ENCODE measurements at regions not wholly inside any gene's neighbourhood (a gene's known extent, or its start where the extent isn't known, plus 50 kb on each side); places are given as distances from the start of the nearest gene placed in this dataset.
A peak's percentile ranks its signal among the peaks of the same experiment; 100 is the strongest.

GRCh38 chr5:174414315-174414710 is 310.1 kb upstream of the MSX2 start:
- DNase-seq: no peak

- DNase-seq: no peak
These were observed 305.4 kb upstream of the MSX2 start for GRCh38 chr5:174418809-174419539.

GRCh38 chr5:174419540-174420132 is 304.7 kb upstream of the MSX2 start:
- DNase-seq: peak; percentile 59

- DNase-seq: no peak
These were observed 303.6 kb upstream of the MSX2 start for GRCh38 chr5:174420651-174421407.

- DNase-seq: no peak
These were observed 303.0 kb upstream of the MSX2 start for GRCh38 chr5:174421408-174421805.

GRCh38 chr5:174423558-174423957 is 300.8 kb upstream of the MSX2 start:
- no peak for DNase-seq

- no peak for DNase-seq
These were observed 299.9 kb upstream of the MSX2 start for GRCh38 chr5:174424219-174425053.

- DNase-seq: no peak
These were observed 299.0 kb upstream of the MSX2 start for GRCh38 chr5:174425271-174425963.

- DNase-seq: no peak
These were observed 298.5 kb upstream of the MSX2 start for GRCh38 chr5:174425964-174426290.

GRCh38 chr5:174426388-174426787 is 298.0 kb upstream of the MSX2 start:
- DNase-seq: no peak

GRCh38 chr5:174426851-174427250 is 297.5 kb upstream of the MSX2 start:
- no peak for DNase-seq

GRCh38 chr5:174427304-174427703 is 297.1 kb upstream of the MSX2 start:
- no peak for DNase-seq

- DNase-seq: no peak
These were observed 295.5 kb upstream of the MSX2 start for GRCh38 chr5:174428895-174429294.

GRCh38 chr5:174430940-174431339 is 293.4 kb upstream of the MSX2 start:
- DNase-seq: no peak

GRCh38 chr5:174431504-174431903 is 292.9 kb upstream of the MSX2 start:
- no peak for DNase-seq

- no peak for DNase-seq
These were observed 291.3 kb upstream of the MSX2 start for GRCh38 chr5:174433098-174433497.

- no peak for DNase-seq
These were observed 287.6 kb upstream of the MSX2 start for GRCh38 chr5:174436750-174437149.

GRCh38 chr5:174444479-174445188 is 279.7 kb upstream of the MSX2 start:
- DNase-seq: no peak

GRCh38 chr5:174446446-174446845 is 277.9 kb upstream of the MSX2 start:
- no peak for DNase-seq

GRCh38 chr5:174446988-174447387 is 277.4 kb upstream of the MSX2 start:
- DNase-seq: no peak

GRCh38 chr5:174448041-174448440 is 276.3 kb upstream of the MSX2 start:
- DNase-seq: no peak

GRCh38 chr5:174448662-174449061 is 275.7 kb upstream of the MSX2 start:
- DNase-seq: no peak

Data from NCI-H526 treated with DMSO at 0.1 percent for 48 hours (cell line).